HEK293 (cell line): ENCODE measurements at regions not wholly inside any gene's neighbourhood (a gene's known extent, or its start where the extent isn't known, plus 50 kb on each side); places are given as distances from the start of the nearest gene placed in this dataset.

Experiments used
- CTCF ChIA-PET: fragments of 350-600 bp; formaldehyde crosslinking; extraction: SDS; loops from one replicate; lab custom pipeline; 2021; ENCODE audit warnings: antibody characterized with exemption; lab: Yijun Ruan, JAX
- POLR2A ChIA-PET: fragments of 300-600 bp; formaldehyde crosslinking; extraction: SDS; loops from one replicate; lab custom pipeline; 2020; ENCODE audit warnings: antibody characterized with exemption, inconsistent platforms; lab: Yijun Ruan, JAX
- H3K27ac ChIP-seq: fragments of 200-500 bp; sonication (Bioruptor generic); 2 replicates; pipeline ENCODE4 v1.5.1; 2014; ENCODE audit warnings: low read depth, low read length, control low read depth, inconsistent platforms; ENCODE audit errors: extremely low read depth
- H3K36me3 ChIP-seq, 2 experiments: fragments of 200-500 bp in 1 of 2; sonication (Bioruptor generic) in 1 of 2; 1 replicate in 1 of 2; 2 replicates in 1 of 2; pipeline ENCODE4 v1.5.1; 2014 to 2017; ENCODE audit warnings: inconsistent platforms in 2 of 2, low read length in 2 of 2; ENCODE audit not compliant: control insufficient read depth in 2 of 2, insufficient read depth in 1 of 2
- H3K4me1 ChIP-seq: fragments of 200-500 bp; sonication (Bioruptor generic); 2 replicates; pipeline ENCODE4 v1.5.1; 2014; ENCODE audit warnings: mild to moderate bottlenecking, low read length, inconsistent platforms; ENCODE audit not compliant: control insufficient read depth, insufficient read depth
- H3K4me3 ChIP-seq: 2 replicates; pipeline ENCODE4 v1.5.1; 2011; ENCODE audit warnings: low read depth, mild to moderate bottlenecking, control low read depth, low read length, moderate library complexity
- H3K9me3 ChIP-seq: fragments of 200-500 bp; sonication (Bioruptor generic); 2 replicates; pipeline ENCODE4 v1.5.1; 2014; ENCODE audit warnings: low read depth, low read length, inconsistent platforms; ENCODE audit not compliant: control insufficient read depth, insufficient read depth
- GFI1B ChIP-seq: fragments of 450-650 bp; formaldehyde crosslinking; IDR thresholded peaks from 2 replicates; pipeline ENCODE4 v1.5.1; 2016; ENCODE audit warnings: missing biosample characterization, missing genetic modification characterization
- SCRT2 ChIP-seq: fragments of 450-650 bp; formaldehyde crosslinking; IDR thresholded peaks from 2 replicates; pipeline ENCODE4 v1.5.1; 2016; ENCODE audit warnings: missing biosample characterization, missing genetic modification characterization
- ZBTB10 ChIP-seq: fragments of 450-650 bp; formaldehyde crosslinking; IDR thresholded peaks from 2 replicates; pipeline ENCODE4 v1.5.1; 2016; ENCODE audit warnings: missing biosample characterization, missing genetic modification characterization
- ZBTB17 ChIP-seq: fragments of 450-650 bp; formaldehyde crosslinking; IDR thresholded peaks from 2 replicates; pipeline ENCODE4 v1.5.1; 2016; ENCODE audit warnings: missing biosample characterization, missing genetic modification characterization
- ZBTB21 ChIP-seq: fragments of 450-650 bp; formaldehyde crosslinking; IDR thresholded peaks from 2 replicates; pipeline ENCODE4 v1.5.1; 2017; ENCODE audit warnings: missing biosample characterization, missing genetic modification characterization
- ZBTB49 ChIP-seq: fragments of 450-650 bp; formaldehyde crosslinking; IDR thresholded peaks from 2 replicates; pipeline ENCODE4 v1.5.1; 2016; ENCODE audit warnings: missing biosample characterization, missing genetic modification characterization, low read depth
- ZFP37 ChIP-seq: fragments of 450-650 bp; formaldehyde crosslinking; IDR thresholded peaks from 2 replicates; pipeline ENCODE4 v1.5.1; 2016; ENCODE audit warnings: missing biosample characterization, missing genetic modification characterization
- ZIC2 ChIP-seq: fragments of 450-650 bp; formaldehyde crosslinking; IDR thresholded peaks from 2 replicates; pipeline ENCODE4 v1.5.1; 2016; ENCODE audit warnings: missing biosample characterization, missing genetic modification characterization
- ZNF140 ChIP-seq: fragments of 450-650 bp; formaldehyde crosslinking; IDR thresholded peaks from 2 replicates; pipeline ENCODE4 v1.5.1; 2016; ENCODE audit warnings: missing biosample characterization, missing genetic modification characterization
- ZNF157 ChIP-seq: fragments of 450-650 bp; formaldehyde crosslinking; IDR thresholded peaks from 2 replicates; pipeline ENCODE4 v1.5.1; 2016; ENCODE audit warnings: missing biosample characterization, missing genetic modification characterization
- ZNF26 ChIP-seq: fragments of 450-650 bp; formaldehyde crosslinking; IDR thresholded peaks from 2 replicates; pipeline ENCODE4 v1.5.1; 2016; ENCODE audit warnings: missing biosample characterization, missing genetic modification characterization
- ZNF416 ChIP-seq: fragments of 450-650 bp; formaldehyde crosslinking; IDR thresholded peaks from 2 replicates; pipeline ENCODE4 v1.5.1; 2016; ENCODE audit warnings: missing biosample characterization, missing genetic modification characterization
- ZNF571 ChIP-seq: fragments of 450-650 bp; formaldehyde crosslinking; IDR thresholded peaks from 2 replicates; pipeline ENCODE4 v1.5.0; 2017; ENCODE audit warnings: missing biosample characterization, missing genetic modification characterization
- ZNF596 ChIP-seq: fragments of 450-650 bp; IDR thresholded peaks from 2 replicates; pipeline ENCODE4 v1.5.0; 2018; ENCODE audit warnings: missing biosample characterization, mild to moderate bottlenecking, missing genetic modification characterization, moderate library complexity
- ZNF600 ChIP-seq: fragments of 450-650 bp; formaldehyde crosslinking; IDR thresholded peaks from 2 replicates; pipeline ENCODE4 v1.5.1; 2016; ENCODE audit warnings: missing biosample characterization, missing genetic modification characterization
- ZNF629 ChIP-seq: fragments of 450-650 bp; formaldehyde crosslinking; IDR thresholded peaks from 2 replicates; pipeline ENCODE4 v1.5.1; 2017; ENCODE audit warnings: missing biosample characterization, missing genetic modification characterization
- ZNF677 ChIP-seq: fragments of 450-650 bp; IDR thresholded peaks from 2 replicates; pipeline ENCODE4 v1.5.0; 2018; ENCODE audit warnings: missing biosample characterization, mild to moderate bottlenecking, missing genetic modification characterization, moderate library complexity
- ZXDB ChIP-seq: fragments of 450-650 bp; formaldehyde crosslinking; IDR thresholded peaks from 2 replicates; pipeline ENCODE4 v1.5.1; 2016; ENCODE audit warnings: missing biosample characterization, missing genetic modification characterization
- TF ChIP-seq, protein P1 (sequence below): fragments of 450-650 bp; formaldehyde crosslinking; IDR thresholded peaks from 2 replicates; pipeline ENCODE4 v1.5.1; 2016; ENCODE audit warnings: missing biosample characterization, missing genetic modification characterization

DNA sequence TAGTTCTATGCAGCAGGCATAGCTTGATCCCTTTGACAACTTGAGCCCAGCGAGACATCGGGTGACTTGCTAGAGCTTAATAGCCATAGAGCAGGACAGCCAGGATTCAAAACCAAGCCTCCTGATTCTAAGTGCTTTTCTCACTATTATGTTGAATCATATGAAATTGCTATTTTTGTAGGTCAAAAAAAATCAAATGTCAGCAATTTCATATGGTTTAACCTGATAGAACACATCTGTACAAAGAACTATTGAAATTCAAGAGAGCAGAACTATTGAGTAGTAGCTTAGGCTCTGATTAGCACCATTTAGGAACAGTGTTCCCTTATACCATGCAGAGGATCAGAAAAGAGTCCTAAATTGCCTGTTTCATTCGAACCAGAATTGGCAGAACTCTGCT, 132.0 kb downstream of the EMP1 start:
- CTCF ChIA-PET = interaction anchor here (0.7 to 3.1 kb wide), 2 partner anchors 50 to 94 kb away, joined by 3 to 9 read pairs; no protein-coding TSS in a partner anchor
- no peaks in the 10 kb centered on the region for H3K4me1 ChIP-seq
- no peak for TF ChIP-seq ZNF677
- no peak for TF ChIP-seq ZNF416 (tag by site-specific recombination)
- TF ChIP-seq ZNF140 (tag by site-specific recombination) = no peak
- no peak for TF ChIP-seq ZBTB49 (tag by site-specific recombination)
- no peak for TF ChIP-seq ZFP37 (tag by site-specific recombination)
- no peak for TF ChIP-seq ZNF157 (tag by site-specific recombination)
- no peak for TF ChIP-seq ZNF596
- TF ChIP-seq, protein P1, sequence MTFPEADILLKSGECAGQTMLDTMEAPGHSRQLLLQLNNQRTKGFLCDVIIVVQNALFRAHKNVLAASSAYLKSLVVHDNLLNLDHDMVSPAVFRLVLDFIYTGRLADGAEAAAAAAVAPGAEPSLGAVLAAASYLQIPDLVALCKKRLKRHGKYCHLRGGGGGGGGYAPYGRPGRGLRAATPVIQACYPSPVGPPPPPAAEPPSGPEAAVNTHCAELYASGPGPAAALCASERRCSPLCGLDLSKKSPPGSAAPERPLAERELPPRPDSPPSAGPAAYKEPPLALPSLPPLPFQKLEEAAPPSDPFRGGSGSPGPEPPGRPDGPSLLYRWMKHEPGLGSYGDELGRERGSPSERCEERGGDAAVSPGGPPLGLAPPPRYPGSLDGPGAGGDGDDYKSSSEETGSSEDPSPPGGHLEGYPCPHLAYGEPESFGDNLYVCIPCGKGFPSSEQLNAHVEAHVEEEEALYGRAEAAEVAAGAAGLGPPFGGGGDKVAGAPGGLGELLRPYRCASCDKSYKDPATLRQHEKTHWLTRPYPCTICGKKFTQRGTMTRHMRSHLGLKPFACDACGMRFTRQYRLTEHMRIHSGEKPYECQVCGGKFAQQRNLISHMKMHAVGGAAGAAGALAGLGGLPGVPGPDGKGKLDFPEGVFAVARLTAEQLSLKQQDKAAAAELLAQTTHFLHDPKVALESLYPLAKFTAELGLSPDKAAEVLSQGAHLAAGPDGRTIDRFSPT (tag by site-specific recombination) = no peak
- TF ChIP-seq ZNF629 (tag by site-specific recombination) = no peak
- no peak for TF ChIP-seq ZNF600 (tag by site-specific recombination)
- no peak for TF ChIP-seq ZBTB17 (tag by site-specific recombination)
- no peak for TF ChIP-seq GFI1B (tag by site-specific recombination)
- TF ChIP-seq SCRT2 (tag by site-specific recombination) = no peak
- H3K27ac ChIP-seq = no peak overlapping the region
- H3K4me3 ChIP-seq = no peak overlapping the region
- POLR2A ChIA-PET = no interaction called here
- H3K36me3 ChIP-seq = no peaks in the 10 kb centered on the region
- H3K9me3 ChIP-seq = no peaks in the 10 kb centered on the region

DNA sequence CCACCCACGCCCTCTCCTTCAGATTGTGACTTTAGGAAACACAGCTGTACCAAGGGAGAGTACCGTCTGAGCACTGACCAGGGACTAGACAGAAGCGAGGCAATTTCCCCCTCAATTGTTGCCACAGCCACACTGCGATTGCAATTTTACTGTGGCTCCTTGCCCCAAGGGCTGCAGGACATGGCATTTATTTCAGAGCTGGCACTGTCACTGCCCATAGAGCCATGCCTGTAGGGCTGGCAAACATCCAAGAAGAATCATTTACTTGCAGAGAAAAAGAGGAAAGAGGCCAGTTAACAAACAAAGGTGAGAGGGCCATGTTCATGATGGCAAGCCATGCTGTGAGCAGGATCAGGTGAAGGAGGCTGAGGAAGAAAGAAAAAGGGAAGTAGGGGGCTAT, 129.6 kb downstream of the EMP1 start:
- CTCF ChIA-PET = interaction anchor here (0.6 kb wide), 1 partner anchor 145 kb away, joined by 3 read pairs; no protein-coding TSS in a partner anchor
- Histone ChIP-seq H3K36me3 (no peaks in the 10 kb centered on the region), H3K27ac (no peak overlapping the region), H3K4me1 (no peaks in the 10 kb centered on the region), H3K9me3 (no peaks in the 10 kb centered on the region), H3K4me3 (no peak overlapping the region)
- POLR2A ChIA-PET = no interaction called here
- no peak for TF ChIP-seq ZNF571 (tag by site-specific recombination)
- no peak for TF ChIP-seq ZNF26 (tag by site-specific recombination)
- TF ChIP-seq ZBTB21 = no peak
- no peak for TF ChIP-seq ZIC2 (tag by site-specific recombination)
- no peak for TF ChIP-seq ZBTB10 (tag by site-specific recombination)
- TF ChIP-seq ZXDB (tag by site-specific recombination) = no peak
